ENCODE measurements at regions not wholly inside any gene's neighbourhood (a gene's known extent, or its start where the extent isn't known, plus 50 kb on each side); places are given as distances from the start of the nearest gene placed in this dataset.

- Histone ChIP-seq H3K27me3 (ENCODE audit: control insufficient read depth in 2 of 2, insufficient read depth in 1 of 2, low read length in 1 of 2) (no peaks in the 10 kb centered on the region), H3K9me3 (ENCODE audit: control insufficient read depth in 2 of 2, insufficient read depth in 1 of 2, low read length in 1 of 2) (peaks cover 0 to 2% of the 10 kb centered on the region in 2 donors), H3K27ac (ENCODE audit: low read depth in 1 of 2, low read length in 1 of 2) (no peak overlapping the region), H3K4me3 (ENCODE audit: low read length in 2 of 2) (no peak overlapping the region), H3K4me1 (ENCODE audit: control insufficient read depth in 2 of 2, insufficient read depth in 2 of 2, low read length in 2 of 2) (no peaks in the 10 kb centered on the region), H3K36me3 (ENCODE audit: control insufficient read depth in 2 of 2, insufficient read depth in 2 of 2, low read length in 1 of 2) (no peaks in the 10 kb centered on the region)
- 90% methylated on average over 1 of the region's 1 CpG for WGBS
- no peak for DNase-seq (ENCODE audit: low read depth in 6 of 9, low spot score in 9 of 9)
Measured at GRCh38 chr2:106686814-106687213, 199.2 kb downstream of the ST6GAL2 start.

- no peak for DNase-seq (ENCODE audit: low read depth in 6 of 9, low spot score in 9 of 9)
- Histone ChIP-seq H3K36me3 (ENCODE audit: control insufficient read depth in 2 of 2, insufficient read depth in 2 of 2, low read length in 1 of 2) (no peaks in the 10 kb centered on the region), H3K27ac (ENCODE audit: low read depth in 1 of 2, low read length in 1 of 2) (no peak overlapping the region), H3K9me3 (ENCODE audit: control insufficient read depth in 2 of 2, insufficient read depth in 1 of 2, low read length in 1 of 2) (no peaks in the 10 kb centered on the region), H3K4me1 (ENCODE audit: control insufficient read depth in 2 of 2, insufficient read depth in 2 of 2, low read length in 2 of 2) (no peaks in the 10 kb centered on the region), H3K27me3 (ENCODE audit: control insufficient read depth in 2 of 2, insufficient read depth in 1 of 2, low read length in 1 of 2) (no peaks in the 10 kb centered on the region), H3K4me3 (ENCODE audit: low read length in 2 of 2) (no peak overlapping the region)
- 97% methylated on average over 4 of the region's 4 CpGs for WGBS
Measured at GRCh38 chr2:106694964-106695470, 190.9 kb downstream of the ST6GAL2 start.

- no peaks in the 10 kb centered on the region for H3K27me3 ChIP-seq (ENCODE audit: control insufficient read depth in 2 of 2, insufficient read depth in 1 of 2, low read length in 1 of 2)
Measured at GRCh38 chr2:106695919-106696318, 190.0 kb downstream of the ST6GAL2 start.

GRCh38 chr2:106700616-106701015 is 185.4 kb downstream of the ST6GAL2 start:
- no peak overlapping the region for H3K4me3 ChIP-seq (ENCODE audit: low read length in 2 of 2)

More at GRCh38 chr2:106695919-106696318, 190.0 kb downstream of the ST6GAL2 start:
- WGBS = 94% methylated on average over 5 of the region's 5 CpGs
- no peak for DNase-seq (ENCODE audit: low read depth in 6 of 9, low spot score in 9 of 9)
- Histone ChIP-seq H3K4me3 (ENCODE audit: low read length in 2 of 2) (no peak overlapping the region), H3K27ac (ENCODE audit: low read depth in 1 of 2, low read length in 1 of 2) (no peak overlapping the region), H3K9me3 (ENCODE audit: control insufficient read depth in 2 of 2, insufficient read depth in 1 of 2, low read length in 1 of 2) (no peaks in the 10 kb centered on the region), H3K4me1 (ENCODE audit: control insufficient read depth in 2 of 2, insufficient read depth in 2 of 2, low read length in 2 of 2) (no peaks in the 10 kb centered on the region), H3K36me3 (ENCODE audit: control insufficient read depth in 2 of 2, insufficient read depth in 2 of 2, low read length in 1 of 2) (no peaks in the 10 kb centered on the region)

GRCh38 chr2:106701203-106702022 is 184.6 kb downstream of the ST6GAL2 start:
- H3K36me3 ChIP-seq (ENCODE audit: control insufficient read depth in 2 of 2, insufficient read depth in 2 of 2, low read length in 1 of 2) = no peaks in the 10 kb centered on the region
- H3K4me1 ChIP-seq (ENCODE audit: control insufficient read depth in 2 of 2, insufficient read depth in 2 of 2, low read length in 2 of 2) = no peaks in the 10 kb centered on the region
- H3K9me3 ChIP-seq (ENCODE audit: control insufficient read depth in 2 of 2, insufficient read depth in 1 of 2, low read length in 1 of 2) = no peaks in the 10 kb centered on the region
- H3K27ac ChIP-seq (ENCODE audit: low read depth in 1 of 2, low read length in 1 of 2) = no peak overlapping the region
- no peak overlapping the region for H3K4me3 ChIP-seq (ENCODE audit: low read length in 2 of 2)
- DNase-seq (ENCODE audit: low read depth in 6 of 9, low spot score in 9 of 9) = no peak
- WGBS = 88% methylated on average over 3 of the region's 3 CpGs
- H3K27me3 ChIP-seq (ENCODE audit: control insufficient read depth in 2 of 2, insufficient read depth in 1 of 2, low read length in 1 of 2) = no peaks in the 10 kb centered on the region

More at GRCh38 chr2:106700616-106701015, 185.4 kb downstream of the ST6GAL2 start:
- no peak for DNase-seq (ENCODE audit: low read depth in 6 of 9, low spot score in 9 of 9)
- H3K9me3 ChIP-seq (ENCODE audit: control insufficient read depth in 2 of 2, insufficient read depth in 1 of 2, low read length in 1 of 2) = no peaks in the 10 kb centered on the region
- no peaks in the 10 kb centered on the region for H3K27me3 ChIP-seq (ENCODE audit: control insufficient read depth in 2 of 2, insufficient read depth in 1 of 2, low read length in 1 of 2)
- no peak overlapping the region for H3K27ac ChIP-seq (ENCODE audit: low read depth in 1 of 2, low read length in 1 of 2)
- no peaks in the 10 kb centered on the region for H3K4me1 ChIP-seq (ENCODE audit: control insufficient read depth in 2 of 2, insufficient read depth in 2 of 2, low read length in 2 of 2)
- no peaks in the 10 kb centered on the region for H3K36me3 ChIP-seq (ENCODE audit: control insufficient read depth in 2 of 2, insufficient read depth in 2 of 2, low read length in 1 of 2)

- no peak for DNase-seq (ENCODE audit: low read depth in 6 of 9, low spot score in 9 of 9)
- Histone ChIP-seq H3K36me3 (ENCODE audit: control insufficient read depth in 2 of 2, insufficient read depth in 2 of 2, low read length in 1 of 2) (no peaks in the 10 kb centered on the region), H3K9me3 (ENCODE audit: control insufficient read depth in 2 of 2, insufficient read depth in 1 of 2, low read length in 1 of 2) (no peaks in the 10 kb centered on the region), H3K27me3 (ENCODE audit: control insufficient read depth in 2 of 2, insufficient read depth in 1 of 2, low read length in 1 of 2) (no peaks in the 10 kb centered on the region), H3K4me1 (ENCODE audit: control insufficient read depth in 2 of 2, insufficient read depth in 2 of 2, low read length in 2 of 2) (no peaks in the 10 kb centered on the region), H3K4me3 (ENCODE audit: low read length in 2 of 2) (no peak overlapping the region), H3K27ac (ENCODE audit: low read depth in 1 of 2, low read length in 1 of 2) (no peak overlapping the region)
- WGBS = 93% methylated on average over 6 of the region's 6 CpGs
Measured at GRCh38 chr2:106703161-106703560, 182.8 kb downstream of the ST6GAL2 start.

- H3K36me3 ChIP-seq (ENCODE audit: control insufficient read depth in 2 of 2, insufficient read depth in 2 of 2, low read length in 1 of 2) = no peaks in the 10 kb centered on the region
- H3K27me3 ChIP-seq (ENCODE audit: control insufficient read depth in 2 of 2, insufficient read depth in 1 of 2, low read length in 1 of 2) = no peaks in the 10 kb centered on the region
- DNase-seq (ENCODE audit: low read depth in 6 of 9, low spot score in 9 of 9) = no peak
- H3K9me3 ChIP-seq (ENCODE audit: control insufficient read depth in 2 of 2, insufficient read depth in 1 of 2, low read length in 1 of 2) = no peaks in the 10 kb centered on the region
- H3K4me1 ChIP-seq (ENCODE audit: control insufficient read depth in 2 of 2, insufficient read depth in 2 of 2, low read length in 2 of 2) = no peaks in the 10 kb centered on the region
- H3K4me3 ChIP-seq (ENCODE audit: low read length in 2 of 2) = no peak overlapping the region
- no peak overlapping the region for H3K27ac ChIP-seq (ENCODE audit: low read depth in 1 of 2, low read length in 1 of 2)
Measured at GRCh38 chr2:106704798-106705197, 181.2 kb downstream of the ST6GAL2 start.

GRCh38 chr2:106705877-106706276 is 180.1 kb downstream of the ST6GAL2 start:
- no peaks in the 10 kb centered on the region for H3K4me1 ChIP-seq (ENCODE audit: control insufficient read depth in 2 of 2, insufficient read depth in 2 of 2, low read length in 2 of 2)
- H3K36me3 ChIP-seq (ENCODE audit: control insufficient read depth in 2 of 2, insufficient read depth in 2 of 2, low read length in 1 of 2) = no peaks in the 10 kb centered on the region
- no peak for DNase-seq (ENCODE audit: low read depth in 6 of 9, low spot score in 9 of 9)
- 94% methylated on average over 1 of the region's 1 CpG for WGBS
- H3K27me3 ChIP-seq (ENCODE audit: control insufficient read depth in 2 of 2, insufficient read depth in 1 of 2, low read length in 1 of 2) = no peaks in the 10 kb centered on the region
- no peak overlapping the region for H3K27ac ChIP-seq (ENCODE audit: low read depth in 1 of 2, low read length in 1 of 2)
- no peak overlapping the region for H3K4me3 ChIP-seq (ENCODE audit: low read length in 2 of 2)
- no peaks in the 10 kb centered on the region for H3K9me3 ChIP-seq (ENCODE audit: control insufficient read depth in 2 of 2, insufficient read depth in 1 of 2, low read length in 1 of 2)

- no peak overlapping the region for H3K27ac ChIP-seq (ENCODE audit: low read depth in 1 of 2, low read length in 1 of 2)
- no peak for DNase-seq (ENCODE audit: low read depth in 6 of 9, low spot score in 9 of 9)
- 97% methylated on average over 2 of the region's 2 CpGs for whole genome bisulfite sequencing
Measured at GRCh38 chr2:106706283-106706682, 179.7 kb downstream of the ST6GAL2 start.

More at GRCh38 chr2:106706283-106706682, 179.7 kb downstream of the ST6GAL2 start:
- Histone ChIP-seq H3K27me3 (ENCODE audit: control insufficient read depth in 2 of 2, insufficient read depth in 1 of 2, low read length in 1 of 2) (no peaks in the 10 kb centered on the region), H3K4me3 (ENCODE audit: low read length in 2 of 2) (no peak overlapping the region), H3K9me3 (ENCODE audit: control insufficient read depth in 2 of 2, insufficient read depth in 1 of 2, low read length in 1 of 2) (no peaks in the 10 kb centered on the region), H3K36me3 (ENCODE audit: control insufficient read depth in 2 of 2, insufficient read depth in 2 of 2, low read length in 1 of 2) (no peaks in the 10 kb centered on the region), H3K4me1 (ENCODE audit: control insufficient read depth in 2 of 2, insufficient read depth in 2 of 2, low read length in 2 of 2) (no peaks in the 10 kb centered on the region)

Measured in thymus (tissue), 11 donors.